ENCODE measurements at regions not wholly inside any gene's neighbourhood (a gene's known extent, or its start where the extent isn't known, plus 50 kb on each side); places are given as distances from the start of the nearest gene placed in this dataset.
A peak's percentile ranks its signal among the peaks of the same experiment; 100 is the strongest.

DNA sequence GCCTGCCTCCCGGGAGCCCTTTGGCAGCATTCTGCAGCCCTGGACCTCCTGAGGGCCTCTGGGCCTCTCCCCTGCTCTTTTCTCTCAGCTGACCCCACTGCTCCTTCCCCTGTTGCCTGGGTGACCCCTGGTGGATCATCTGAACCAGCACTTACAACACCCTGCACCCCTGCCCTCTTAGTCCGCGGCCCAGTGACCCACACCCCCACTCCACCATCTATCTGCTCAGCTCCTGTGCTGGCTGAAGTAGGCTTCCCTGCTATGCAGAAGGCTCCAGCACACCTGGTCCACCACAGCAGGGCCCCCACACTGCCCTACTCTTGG, 74.0 kb downstream of the DMRTA2 start:
- no peaks in the 10 kb centered on the region for H3K36me3 Mint-ChIP-seq (ENCODE audit: low read depth)
- peaks cover 12% of the 10 kb centered on the region for H3K4me1 Mint-ChIP-seq
- peaks cover 12% of the 10 kb centered on the region for H3K27me3 Mint-ChIP-seq (ENCODE audit: insufficient read depth, low read depth, poor library complexity)
- no peaks in the 10 kb centered on the region for H3K27me3 ChIP-seq (ENCODE audit: insufficient read depth)
- no peaks in the 10 kb centered on the region; the same call in 1 of the 2 replicates for H3K4me1 ChIP-seq (ENCODE audit: insufficient read depth)
- 0 out of 2 replicates have a peak overlapping the region, but pooled peaks have one; percentile 26 for H3K27ac Mint-ChIP-seq
- DNase-seq (ENCODE audit: low spot score) (no peak), ATAC-seq (peak; percentile 72)
- no peaks in the 10 kb centered on the region for H3K36me3 ChIP-seq (ENCODE audit: insufficient read depth)
- no peak overlapping the region for H3K4me3 ChIP-seq
- H3F3A ChIP-seq (replicated peaks; ENCODE audit: low read depth), result no peaks in the 10 kb centered on the region
- H3K27ac ChIP-seq (ENCODE audit: low read depth), result no peak overlapping the region
- no peaks in the 10 kb centered on the region for H3K9me2 ChIP-seq (ENCODE audit: insufficient read depth)
- TF ChIP-seq, protein P1, sequence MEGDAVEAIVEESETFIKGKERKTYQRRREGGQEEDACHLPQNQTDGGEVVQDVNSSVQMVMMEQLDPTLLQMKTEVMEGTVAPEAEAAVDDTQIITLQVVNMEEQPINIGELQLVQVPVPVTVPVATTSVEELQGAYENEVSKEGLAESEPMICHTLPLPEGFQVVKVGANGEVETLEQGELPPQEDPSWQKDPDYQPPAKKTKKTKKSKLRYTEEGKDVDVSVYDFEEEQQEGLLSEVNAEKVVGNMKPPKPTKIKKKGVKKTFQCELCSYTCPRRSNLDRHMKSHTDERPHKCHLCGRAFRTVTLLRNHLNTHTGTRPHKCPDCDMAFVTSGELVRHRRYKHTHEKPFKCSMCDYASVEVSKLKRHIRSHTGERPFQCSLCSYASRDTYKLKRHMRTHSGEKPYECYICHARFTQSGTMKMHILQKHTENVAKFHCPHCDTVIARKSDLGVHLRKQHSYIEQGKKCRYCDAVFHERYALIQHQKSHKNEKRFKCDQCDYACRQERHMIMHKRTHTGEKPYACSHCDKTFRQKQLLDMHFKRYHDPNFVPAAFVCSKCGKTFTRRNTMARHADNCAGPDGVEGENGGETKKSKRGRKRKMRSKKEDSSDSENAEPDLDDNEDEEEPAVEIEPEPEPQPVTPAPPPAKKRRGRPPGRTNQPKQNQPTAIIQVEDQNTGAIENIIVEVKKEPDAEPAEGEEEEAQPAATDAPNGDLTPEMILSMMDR (conservative IDR thresholded peaks at IDR 0.05; ENCODE audit: low read depth in 2 of 2), result peak in 1 of 2 experiments; percentile 57; a peak in 2 of 4 replicates
- TF ChIP-seq, protein P2, sequence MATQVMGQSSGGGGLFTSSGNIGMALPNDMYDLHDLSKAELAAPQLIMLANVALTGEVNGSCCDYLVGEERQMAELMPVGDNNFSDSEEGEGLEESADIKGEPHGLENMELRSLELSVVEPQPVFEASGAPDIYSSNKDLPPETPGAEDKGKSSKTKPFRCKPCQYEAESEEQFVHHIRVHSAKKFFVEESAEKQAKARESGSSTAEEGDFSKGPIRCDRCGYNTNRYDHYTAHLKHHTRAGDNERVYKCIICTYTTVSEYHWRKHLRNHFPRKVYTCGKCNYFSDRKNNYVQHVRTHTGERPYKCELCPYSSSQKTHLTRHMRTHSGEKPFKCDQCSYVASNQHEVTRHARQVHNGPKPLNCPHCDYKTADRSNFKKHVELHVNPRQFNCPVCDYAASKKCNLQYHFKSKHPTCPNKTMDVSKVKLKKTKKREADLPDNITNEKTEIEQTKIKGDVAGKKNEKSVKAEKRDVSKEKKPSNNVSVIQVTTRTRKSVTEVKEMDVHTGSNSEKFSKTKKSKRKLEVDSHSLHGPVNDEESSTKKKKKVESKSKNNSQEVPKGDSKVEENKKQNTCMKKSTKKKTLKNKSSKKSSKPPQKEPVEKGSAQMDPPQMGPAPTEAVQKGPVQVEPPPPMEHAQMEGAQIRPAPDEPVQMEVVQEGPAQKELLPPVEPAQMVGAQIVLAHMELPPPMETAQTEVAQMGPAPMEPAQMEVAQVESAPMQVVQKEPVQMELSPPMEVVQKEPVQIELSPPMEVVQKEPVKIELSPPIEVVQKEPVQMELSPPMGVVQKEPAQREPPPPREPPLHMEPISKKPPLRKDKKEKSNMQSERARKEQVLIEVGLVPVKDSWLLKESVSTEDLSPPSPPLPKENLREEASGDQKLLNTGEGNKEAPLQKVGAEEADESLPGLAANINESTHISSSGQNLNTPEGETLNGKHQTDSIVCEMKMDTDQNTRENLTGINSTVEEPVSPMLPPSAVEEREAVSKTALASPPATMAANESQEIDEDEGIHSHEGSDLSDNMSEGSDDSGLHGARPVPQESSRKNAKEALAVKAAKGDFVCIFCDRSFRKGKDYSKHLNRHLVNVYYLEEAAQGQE (IDR thresholded peaks at IDR 0.05; ENCODE audit: unreplicated experiment), result no peak
- no peak overlapping the region for H3K4me2 ChIP-seq
- no peaks in the 10 kb centered on the region; the same call in 2 of the 3 replicates for H3K9me3 Mint-ChIP-seq
- no peak overlapping the region; the same call in 1 of the 2 replicates for H2AFZ ChIP-seq
- H3K4me3 Mint-ChIP-seq, result no peak overlapping the region
- H4K20me1 ChIP-seq (replicated peaks; ENCODE audit: insufficient read depth), result no peaks in the 10 kb centered on the region
- H3K79me2 ChIP-seq (replicated peaks; ENCODE audit: insufficient read depth), result no peaks in the 10 kb centered on the region

GRCh38 chr1:50348449-50349241, 74.6 kb downstream of the DMRTA2 start:
- no peak overlapping the region for H3K4me2 ChIP-seq

More at GRCh38 chr1:50348449-50349241, 74.6 kb downstream of the DMRTA2 start:
- H3K4me1 ChIP-seq (ENCODE audit: insufficient read depth), result no peaks in the 10 kb centered on the region; the same call in 1 of the 2 replicates
- H3F3A ChIP-seq (replicated peaks; ENCODE audit: low read depth), result no peaks in the 10 kb centered on the region
- no peak overlapping the region for H3K27ac Mint-ChIP-seq
- no peaks in the 10 kb centered on the region for H3K36me3 Mint-ChIP-seq (ENCODE audit: low read depth)
- no peaks in the 10 kb centered on the region for H4K20me1 ChIP-seq (replicated peaks; ENCODE audit: insufficient read depth)
- H3K9me2 ChIP-seq (ENCODE audit: insufficient read depth), result no peaks in the 10 kb centered on the region
- TF ChIP-seq, protein P3, sequence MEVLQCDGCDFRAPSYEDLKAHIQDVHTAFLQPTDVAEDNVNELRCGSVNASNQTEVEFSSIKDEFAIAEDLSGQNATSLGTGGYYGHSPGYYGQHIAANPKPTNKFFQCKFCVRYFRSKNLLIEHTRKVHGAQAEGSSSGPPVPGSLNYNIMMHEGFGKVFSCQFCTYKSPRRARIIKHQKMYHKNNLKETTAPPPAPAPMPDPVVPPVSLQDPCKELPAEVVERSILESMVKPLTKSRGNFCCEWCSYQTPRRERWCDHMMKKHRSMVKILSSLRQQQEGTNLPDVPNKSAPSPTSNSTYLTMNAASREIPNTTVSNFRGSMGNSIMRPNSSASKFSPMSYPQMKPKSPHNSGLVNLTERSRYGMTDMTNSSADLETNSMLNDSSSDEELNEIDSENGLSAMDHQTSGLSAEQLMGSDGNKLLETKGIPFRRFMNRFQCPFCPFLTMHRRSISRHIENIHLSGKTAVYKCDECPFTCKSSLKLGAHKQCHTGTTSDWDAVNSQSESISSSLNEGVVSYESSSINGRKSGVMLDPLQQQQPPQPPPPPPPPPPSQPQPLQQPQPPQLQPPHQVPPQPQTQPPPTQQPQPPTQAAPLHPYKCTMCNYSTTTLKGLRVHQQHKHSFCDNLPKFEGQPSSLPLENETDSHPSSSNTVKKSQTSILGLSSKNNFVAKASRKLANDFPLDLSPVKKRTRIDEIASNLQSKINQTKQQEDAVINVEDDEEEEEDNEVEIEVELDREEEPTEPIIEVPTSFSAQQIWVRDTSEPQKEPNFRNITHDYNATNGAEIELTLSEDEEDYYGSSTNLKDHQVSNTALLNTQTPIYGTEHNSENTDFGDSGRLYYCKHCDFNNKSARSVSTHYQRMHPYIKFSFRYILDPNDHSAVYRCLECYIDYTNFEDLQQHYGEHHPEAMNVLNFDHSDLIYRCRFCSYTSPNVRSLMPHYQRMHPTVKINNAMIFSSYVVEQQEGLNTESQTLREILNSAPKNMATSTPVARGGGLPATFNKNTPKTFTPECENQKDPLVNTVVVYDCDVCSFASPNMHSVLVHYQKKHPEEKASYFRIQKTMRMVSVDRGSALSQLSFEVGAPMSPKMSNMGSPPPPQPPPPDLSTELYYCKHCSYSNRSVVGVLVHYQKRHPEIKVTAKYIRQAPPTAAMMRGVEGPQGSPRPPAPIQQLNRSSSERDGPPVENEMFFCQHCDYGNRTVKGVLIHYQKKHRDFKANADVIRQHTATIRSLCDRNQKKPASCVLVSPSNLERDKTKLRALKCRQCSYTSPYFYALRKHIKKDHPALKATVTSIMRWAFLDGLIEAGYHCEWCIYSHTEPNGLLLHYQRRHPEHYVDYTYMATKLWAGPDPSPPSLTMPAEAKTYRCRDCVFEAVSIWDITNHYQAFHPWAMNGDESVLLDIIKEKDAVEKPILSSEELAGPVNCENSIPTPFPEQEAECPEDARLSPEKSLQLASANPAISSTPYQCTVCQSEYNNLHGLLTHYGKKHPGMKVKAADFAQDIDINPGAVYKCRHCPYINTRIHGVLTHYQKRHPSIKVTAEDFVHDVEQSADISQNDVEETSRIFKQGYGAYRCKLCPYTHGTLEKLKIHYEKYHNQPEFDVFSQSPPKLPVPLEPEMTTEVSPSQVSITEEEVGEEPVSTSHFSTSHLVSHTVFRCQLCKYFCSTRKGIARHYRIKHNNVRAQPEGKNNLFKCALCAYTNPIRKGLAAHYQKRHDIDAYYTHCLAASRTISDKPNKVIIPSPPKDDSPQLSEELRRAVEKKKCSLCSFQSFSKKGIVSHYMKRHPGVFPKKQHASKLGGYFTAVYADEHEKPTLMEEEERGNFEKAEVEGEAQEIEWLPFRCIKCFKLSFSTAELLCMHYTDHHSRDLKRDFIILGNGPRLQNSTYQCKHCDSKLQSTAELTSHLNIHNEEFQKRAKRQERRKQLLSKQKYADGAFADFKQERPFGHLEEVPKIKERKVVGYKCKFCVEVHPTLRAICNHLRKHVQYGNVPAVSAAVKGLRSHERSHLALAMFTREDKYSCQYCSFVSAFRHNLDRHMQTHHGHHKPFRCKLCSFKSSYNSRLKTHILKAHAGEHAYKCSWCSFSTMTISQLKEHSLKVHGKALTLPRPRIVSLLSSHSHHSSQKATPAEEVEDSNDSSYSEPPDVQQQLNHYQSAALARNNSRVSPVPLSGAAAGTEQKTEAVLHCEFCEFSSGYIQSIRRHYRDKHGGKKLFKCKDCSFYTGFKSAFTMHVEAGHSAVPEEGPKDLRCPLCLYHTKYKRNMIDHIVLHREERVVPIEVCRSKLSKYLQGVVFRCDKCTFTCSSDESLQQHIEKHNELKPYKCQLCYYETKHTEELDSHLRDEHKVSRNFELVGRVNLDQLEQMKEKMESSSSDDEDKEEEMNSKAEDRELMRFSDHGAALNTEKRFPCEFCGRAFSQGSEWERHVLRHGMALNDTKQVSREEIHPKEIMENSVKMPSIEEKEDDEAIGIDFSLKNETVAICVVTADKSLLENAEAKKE (CRISPR knock-in tag; IDR thresholded peaks at IDR 0.05), result no peak
- TF ChIP-seq, protein P1 (conservative IDR thresholded peaks at IDR 0.05; ENCODE audit: low read depth in 2 of 2), result peak; percentile 79 to 90
- no peak for TF ChIP-seq STAT1 (IDR thresholded peaks at IDR 0.05; ENCODE audit: unreplicated experiment)
- H2AFZ ChIP-seq, result peak overlapping the region; percentile 75
- no peaks in the 10 kb centered on the region for H3K79me2 ChIP-seq (replicated peaks; ENCODE audit: insufficient read depth)
- H3K9me3 Mint-ChIP-seq, result no peaks in the 10 kb centered on the region; the same call in 2 of the 3 replicates
- peak; percentile 88 for ATAC-seq
- no peak overlapping the region for H3K27ac ChIP-seq (ENCODE audit: low read depth)
- H3K27me3 ChIP-seq (ENCODE audit: insufficient read depth), result no peaks in the 10 kb centered on the region
- H3K36me3 ChIP-seq (ENCODE audit: insufficient read depth), result no peaks in the 10 kb centered on the region
- H3K4me3 Mint-ChIP-seq, result no peak overlapping the region
- peak; percentile 93 for DNase-seq (ENCODE audit: low spot score)
- H3K4me1 Mint-ChIP-seq, result peaks cover 12% of the 10 kb centered on the region
- H3K27me3 Mint-ChIP-seq (ENCODE audit: insufficient read depth, low read depth, poor library complexity), result peaks cover 12% of the 10 kb centered on the region
- H3K4me3 ChIP-seq, result no peak overlapping the region

All from GM23338 (cell line).